ENCODE measurements at regions not wholly inside any gene's neighbourhood (a gene's known extent, or its start where the extent isn't known, plus 50 kb on each side); places are given as distances from the start of the nearest gene placed in this dataset.
"Not testable (repeated sequence)": the region's sequence is repeated elsewhere in the genome, so short reads cannot be mapped to it uniquely, and the experiment has no call there.

GRCh38 chr1:232743999-232744398, 61.2 kb upstream of the MAP10 start:
- DNase-seq = no peak
- ChIA-PET CTCF (no interaction called here), POLR2A (ENCODE audit: unreplicated experiment) (no interaction called here)
- intact Hi-C loops (cut with micrococcal nuclease; ENCODE audit: unreplicated experiment) = no loop called here
- H3F3A ChIP-seq (ENCODE audit: insufficient read depth, low read depth) = no peaks in the 10 kb centered on the region
- no peaks in the 10 kb centered on the region for H3K4me1 ChIP-seq (replicated peaks; ENCODE audit: insufficient read depth)
- no peaks in the 10 kb centered on the region for H3K36me3 ChIP-seq (ENCODE audit: low read depth)
- no TSS peak for BruUV-seq (replicated peaks)
- H4K20me1 ChIP-seq (ENCODE audit: insufficient read depth) = no peaks in the 10 kb centered on the region
- H3K27me3 ChIP-seq (ENCODE audit: insufficient read depth, low read depth) = peaks cover 4% of the 10 kb centered on the region; the same call in 1 of the 2 replicates
- no peaks in the 10 kb centered on the region for H3K79me2 ChIP-seq (ENCODE audit: low read depth)
- no peak overlapping the region for H3K4me2 ChIP-seq
- TF ChIP-seq EZH2 (IDR thresholded peaks at IDR 0.05; ENCODE audit: low read depth) (no peak), CTCF (conservative IDR thresholded peaks at IDR 0.05) (no peak)
- H3K4me3 ChIP-seq = no peak overlapping the region
- peaks cover 3% of the 10 kb centered on the region for H3K9me3 ChIP-seq (ENCODE audit: insufficient read depth, low read depth)
- no peaks in the 10 kb centered on the region for H3K9me2 ChIP-seq (ENCODE audit: insufficient read depth)
- H3K27ac ChIP-seq = no peak overlapping the region
- no peak overlapping the region for H2AFZ ChIP-seq

- Histone ChIP-seq H2AFZ (no peak overlapping the region), H3K4me3 (no peak overlapping the region), H3K9me3 (ENCODE audit: insufficient read depth, low read depth) (peaks cover 6% of the 10 kb centered on the region), H3K4me1 (replicated peaks; ENCODE audit: insufficient read depth) (no peaks in the 10 kb centered on the region), H3K27ac (no peak overlapping the region), H3K4me2 (no peak overlapping the region), H3K36me3 (ENCODE audit: low read depth) (no peaks in the 10 kb centered on the region), H3F3A (ENCODE audit: insufficient read depth, low read depth) (no peaks in the 10 kb centered on the region), H3K79me2 (ENCODE audit: low read depth) (no peaks in the 10 kb centered on the region), H3K9me2 (ENCODE audit: insufficient read depth) (no peaks in the 10 kb centered on the region), H4K20me1 (ENCODE audit: insufficient read depth) (no peaks in the 10 kb centered on the region), H3K27me3 (ENCODE audit: insufficient read depth, low read depth) (peaks cover 4% of the 10 kb centered on the region; the same call in 1 of the 2 replicates)
- DNase-seq = no peak
- ChIA-PET POLR2A (ENCODE audit: unreplicated experiment) (no interaction called here), CTCF (no interaction called here)
- BruUV-seq (replicated peaks) = no TSS peak
- TF ChIP-seq EZH2 (IDR thresholded peaks at IDR 0.05; ENCODE audit: low read depth) = no peak
- TF ChIP-seq CTCF (conservative IDR thresholded peaks at IDR 0.05) = no peak
- intact Hi-C loops (cut with micrococcal nuclease; ENCODE audit: unreplicated experiment) = no loop called here
Observed at GRCh38 chr1:232744847-232745246, 60.4 kb upstream of the MAP10 start.

- BruUV-seq (replicated peaks); CTCF ChIA-PET: not testable (repeated sequence)
Observed at GRCh38 chr1:232745698-232746097, 59.5 kb upstream of the MAP10 start.

GRCh38 chr1:232748910-232749368, 56.3 kb upstream of the MAP10 start:
- Histone ChIP-seq H3K4me3 (no peak overlapping the region), H2AFZ (no peak overlapping the region), H3K9me3 (ENCODE audit: insufficient read depth, low read depth) (peaks cover 9% of the 10 kb centered on the region), H3K27ac (no peak overlapping the region), H3K9me2 (ENCODE audit: insufficient read depth) (no peaks in the 10 kb centered on the region), H3K36me3 (ENCODE audit: low read depth) (no peaks in the 10 kb centered on the region), H3K4me2 (no peak overlapping the region), H3K27me3 (ENCODE audit: insufficient read depth, low read depth) (no peaks in the 10 kb centered on the region), H4K20me1 (ENCODE audit: insufficient read depth) (no peaks in the 10 kb centered on the region), H3K4me1 (replicated peaks; ENCODE audit: insufficient read depth) (no peaks in the 10 kb centered on the region), H3K79me2 (ENCODE audit: low read depth) (no peaks in the 10 kb centered on the region), H3F3A (ENCODE audit: insufficient read depth, low read depth) (no peaks in the 10 kb centered on the region)
- no peak for TF ChIP-seq EZH2 (IDR thresholded peaks at IDR 0.05; ENCODE audit: low read depth)
- no peak for TF ChIP-seq CTCF (conservative IDR thresholded peaks at IDR 0.05)
- BruUV-seq (replicated peaks) = no TSS peak
- intact Hi-C loops (cut with micrococcal nuclease; ENCODE audit: unreplicated experiment) = no loop called here
- DNase-seq = no peak
- POLR2A ChIA-PET (ENCODE audit: unreplicated experiment) = no interaction called here
- CTCF ChIA-PET = no interaction called here

More at GRCh38 chr1:232745698-232746097, 59.5 kb upstream of the MAP10 start:
- H4K20me1 ChIP-seq (ENCODE audit: insufficient read depth); H3K79me2 ChIP-seq (ENCODE audit: low read depth); H3K36me3 ChIP-seq (ENCODE audit: low read depth); DNase-seq; H3K27ac ChIP-seq; H3K4me1 ChIP-seq (replicated peaks; ENCODE audit: insufficient read depth); H3F3A ChIP-seq (ENCODE audit: insufficient read depth, low read depth); POLR2A ChIA-PET (ENCODE audit: unreplicated experiment); intact Hi-C loops (cut with micrococcal nuclease; ENCODE audit: unreplicated experiment); H3K4me2 ChIP-seq; H3K9me2 ChIP-seq (ENCODE audit: insufficient read depth); H3K9me3 ChIP-seq (ENCODE audit: insufficient read depth, low read depth); H3K27me3 ChIP-seq (ENCODE audit: insufficient read depth, low read depth); H3K4me3 ChIP-seq; H2AFZ ChIP-seq: not testable (repeated sequence)
